ENCODE measurements at regions not wholly inside any gene's neighbourhood (a gene's known extent, or its start where the extent isn't known, plus 50 kb on each side); places are given as distances from the start of the nearest gene placed in this dataset.

DNA sequence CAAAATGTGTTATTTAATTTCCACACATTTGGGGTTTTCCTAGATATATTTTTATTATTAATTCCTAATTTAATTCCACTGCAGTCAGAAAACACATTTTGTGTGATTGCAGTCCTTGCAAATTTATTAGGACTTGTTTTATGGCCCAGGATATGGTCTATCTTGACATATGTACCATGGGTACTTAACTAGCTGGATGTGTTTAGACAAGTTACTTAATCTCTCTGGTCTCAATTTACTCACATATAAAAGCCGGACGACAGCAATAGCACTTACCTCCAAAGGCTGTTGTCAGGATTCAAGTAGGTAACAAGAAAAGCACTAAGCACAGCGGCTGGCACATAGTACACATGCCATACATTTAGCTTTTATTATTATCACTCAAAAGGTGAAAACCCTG is 118.2 kb upstream of the MSX2 start:
- in situ Hi-C loops (cut with HindIII; ENCODE audit: low sequenced_read_pairs): no loop called here

DNA sequence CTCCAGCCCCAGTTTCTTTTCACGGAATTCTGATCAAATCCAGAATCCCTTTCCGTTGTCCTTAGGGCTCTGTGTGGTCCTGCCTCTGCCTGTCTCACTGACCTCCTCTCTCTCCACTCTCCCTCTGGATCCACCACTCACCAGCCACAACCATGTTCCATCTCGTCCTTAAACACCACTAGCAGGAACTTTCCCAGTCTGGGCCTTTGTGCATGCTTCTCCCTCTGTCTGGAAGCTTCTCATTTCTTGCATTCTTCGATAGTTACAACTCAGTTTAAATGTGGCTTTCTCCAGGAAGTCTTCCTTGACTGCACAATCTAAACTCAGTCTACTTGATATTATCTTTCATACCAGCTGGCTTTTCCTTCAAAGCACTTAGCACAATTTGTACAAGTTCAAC is 117.7 kb upstream of the MSX2 start:
- in situ Hi-C loops (cut with HindIII; ENCODE audit: low sequenced_read_pairs): no loop called here

DNA sequence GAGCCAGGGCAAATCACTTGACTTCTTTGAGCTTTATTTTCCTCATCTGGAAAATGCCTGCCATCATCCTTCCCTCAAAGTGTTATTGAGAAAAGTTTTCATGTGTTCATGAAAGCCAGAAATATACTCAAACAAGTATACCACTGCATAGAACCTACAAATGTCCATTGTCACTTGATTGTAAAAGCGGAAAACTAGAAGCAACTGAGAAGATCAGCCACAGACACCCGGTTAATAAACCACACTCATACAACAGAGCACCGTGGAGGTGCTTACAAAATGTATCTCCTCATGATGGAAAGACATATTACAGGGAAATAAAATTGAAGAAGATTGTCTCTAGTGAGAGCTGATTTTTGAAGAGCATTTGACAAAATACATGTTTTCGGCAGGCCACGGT is 117.2 kb upstream of the MSX2 start:
- in situ Hi-C loops (cut with HindIII; ENCODE audit: low sequenced_read_pairs): no loop called here

DNA sequence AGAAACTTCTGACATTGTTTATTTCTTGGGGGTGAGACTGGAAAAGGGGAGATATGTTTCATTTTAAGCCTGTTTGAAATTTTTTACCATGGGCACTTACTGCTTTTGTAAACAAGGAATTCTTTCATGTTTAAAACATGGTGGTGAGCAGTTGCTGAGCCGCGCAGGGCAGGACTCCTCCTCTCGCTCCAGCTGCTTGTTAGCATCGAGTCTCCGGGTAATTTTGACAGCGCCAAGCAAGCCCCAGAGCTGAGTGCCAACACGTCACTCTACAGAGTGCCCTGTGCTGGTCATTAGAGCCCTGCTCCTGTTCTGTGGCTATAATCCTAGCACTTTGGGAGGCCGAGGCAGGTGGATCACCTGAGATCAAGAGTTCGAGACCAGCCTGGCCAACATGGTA is 116.5 kb upstream of the MSX2 start:
- in situ Hi-C loops (cut with HindIII; ENCODE audit: low sequenced_read_pairs): no loop called here

DNA sequence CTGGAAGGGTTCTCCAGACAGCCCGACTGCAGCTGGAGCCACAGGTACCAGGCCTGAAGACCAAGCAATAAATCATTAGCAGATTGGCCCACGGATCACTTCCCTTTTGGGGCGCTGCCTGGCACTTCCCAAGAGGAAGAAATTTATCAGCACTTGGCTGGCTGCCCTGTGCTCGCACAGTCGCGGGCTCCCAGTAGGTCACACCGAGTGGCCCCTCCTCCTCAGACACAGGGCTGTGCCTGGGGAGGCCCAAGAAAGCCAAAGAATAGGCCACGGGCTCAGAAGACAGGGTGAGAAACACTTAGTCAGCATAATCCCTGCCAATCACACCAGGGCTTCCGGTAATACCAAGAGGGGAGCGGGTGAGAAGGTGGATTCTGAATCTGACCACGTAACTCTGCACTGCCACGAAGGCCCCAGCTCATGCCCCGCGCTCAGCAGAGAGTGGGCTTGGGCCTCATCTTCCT is 115.7 kb upstream of the MSX2 start:
- in situ Hi-C loops (cut with HindIII; ENCODE audit: low sequenced_read_pairs): no loop called here

DNA sequence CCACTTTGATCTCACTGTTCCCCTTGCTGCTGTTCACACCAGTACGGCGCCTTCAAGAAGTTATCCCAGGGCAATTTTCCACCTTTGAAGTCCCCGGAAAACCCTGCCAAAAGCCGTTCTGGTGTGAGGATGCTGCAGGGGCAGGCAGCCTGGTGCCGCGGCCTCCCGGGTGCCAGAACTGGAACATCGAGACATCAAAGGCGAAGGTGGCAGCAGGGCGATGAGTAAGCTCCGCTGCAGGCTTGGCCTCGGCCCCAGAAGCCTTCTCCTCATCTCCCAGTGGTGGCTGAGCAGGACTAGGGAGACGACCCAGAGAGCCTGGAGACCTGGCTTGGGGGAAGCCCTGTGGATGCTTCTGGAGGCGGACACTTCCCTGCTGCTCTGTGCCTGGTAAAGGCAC is 115.3 kb upstream of the MSX2 start:
- in situ Hi-C loops (cut with HindIII; ENCODE audit: low sequenced_read_pairs): no loop called here

DNA sequence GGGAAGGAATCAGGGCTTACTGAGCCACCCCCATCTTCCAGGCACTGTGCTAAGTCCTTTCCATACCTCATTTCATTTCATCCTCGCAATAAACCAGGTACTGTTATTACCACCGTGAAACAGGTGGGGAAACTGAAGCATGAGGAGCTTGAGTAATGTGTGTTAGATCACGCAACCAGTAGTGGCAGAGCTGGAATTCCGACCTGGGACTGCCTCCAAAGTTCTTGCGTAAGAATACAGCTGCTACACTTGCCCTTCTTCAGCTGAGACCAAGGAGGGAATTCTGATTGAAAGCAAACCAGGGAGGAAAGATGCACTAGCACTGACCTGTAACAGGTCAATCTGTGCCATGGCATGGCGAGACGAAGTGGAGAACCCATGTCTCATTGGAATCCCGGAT is 113.4 kb upstream of the MSX2 start:
- in situ Hi-C loops (cut with HindIII; ENCODE audit: low sequenced_read_pairs): no loop called here

DNA sequence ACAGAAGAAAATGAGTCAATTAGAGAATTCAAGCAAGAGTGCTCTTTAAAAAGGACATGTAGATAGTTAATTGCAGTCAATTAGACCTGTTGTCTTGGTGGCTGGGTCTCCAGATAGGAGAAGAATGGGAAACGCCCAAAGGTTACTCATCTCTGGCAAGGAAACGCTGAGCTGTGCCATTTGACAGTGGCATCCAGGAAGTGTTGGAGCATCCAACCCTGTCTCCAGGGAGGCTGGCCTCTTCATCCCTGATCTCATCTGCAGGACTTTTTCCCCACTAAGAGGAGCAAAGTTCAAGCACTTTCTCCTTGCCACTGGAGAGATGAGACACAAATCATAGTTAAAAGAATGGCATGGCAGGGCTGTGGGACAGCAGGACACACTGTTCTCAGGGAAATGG is 111.7 kb upstream of the MSX2 start:
- in situ Hi-C loops (cut with HindIII; ENCODE audit: low sequenced_read_pairs): no loop called here

DNA sequence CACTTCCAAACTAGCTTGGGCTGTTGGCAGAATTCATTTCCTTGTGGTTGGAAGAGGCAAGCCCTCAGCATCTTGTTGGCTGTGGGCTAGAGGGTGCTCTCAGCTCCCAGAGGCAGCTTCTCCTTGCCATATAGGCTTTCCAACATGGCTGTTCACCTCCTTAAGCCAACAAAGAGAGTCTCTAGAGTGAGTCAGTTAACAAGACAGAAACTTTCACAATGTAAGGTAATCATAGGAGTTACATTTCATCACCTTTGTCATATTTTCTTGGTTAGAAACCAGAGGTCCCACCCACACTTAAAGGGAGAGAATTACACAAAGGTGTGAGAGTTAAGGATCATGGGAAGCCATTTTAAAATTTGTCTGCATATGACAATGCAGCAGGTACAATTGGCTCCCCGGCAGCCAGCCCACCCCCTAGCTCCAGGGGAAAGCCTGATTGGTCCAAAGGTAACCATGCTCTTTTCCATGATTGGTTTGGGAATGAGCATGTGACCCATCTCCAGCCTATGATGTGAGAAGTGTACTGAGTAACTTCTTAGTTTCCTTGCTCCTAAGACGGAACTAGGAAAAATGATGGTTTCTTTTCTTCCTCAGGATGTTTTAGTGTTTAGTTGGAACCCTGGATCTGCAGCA is 109.8 kb upstream of the MSX2 start:
- in situ Hi-C loops (cut with HindIII; ENCODE audit: low sequenced_read_pairs): no loop called here

DNA sequence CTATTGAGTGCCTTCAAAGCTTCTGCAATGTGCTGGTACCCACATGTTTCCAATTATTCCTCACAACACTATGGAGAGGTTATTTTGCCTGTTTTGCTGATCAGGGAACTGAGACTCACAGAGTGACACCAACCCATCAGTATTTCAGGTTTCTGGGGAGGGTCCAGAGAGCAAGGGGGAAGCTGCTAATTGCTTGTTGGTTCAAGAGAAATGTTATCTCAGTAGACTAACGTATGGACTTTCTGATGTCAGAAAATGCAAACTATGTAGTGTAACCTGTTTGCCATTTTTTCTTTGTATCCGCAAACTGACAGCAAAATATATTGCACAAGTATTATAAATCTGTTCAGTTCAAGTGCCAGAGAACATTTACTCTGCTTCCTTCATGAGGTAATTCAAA is 108.3 kb upstream of the MSX2 start:
- in situ Hi-C loops (cut with HindIII; ENCODE audit: low sequenced_read_pairs): no loop called here

DNA sequence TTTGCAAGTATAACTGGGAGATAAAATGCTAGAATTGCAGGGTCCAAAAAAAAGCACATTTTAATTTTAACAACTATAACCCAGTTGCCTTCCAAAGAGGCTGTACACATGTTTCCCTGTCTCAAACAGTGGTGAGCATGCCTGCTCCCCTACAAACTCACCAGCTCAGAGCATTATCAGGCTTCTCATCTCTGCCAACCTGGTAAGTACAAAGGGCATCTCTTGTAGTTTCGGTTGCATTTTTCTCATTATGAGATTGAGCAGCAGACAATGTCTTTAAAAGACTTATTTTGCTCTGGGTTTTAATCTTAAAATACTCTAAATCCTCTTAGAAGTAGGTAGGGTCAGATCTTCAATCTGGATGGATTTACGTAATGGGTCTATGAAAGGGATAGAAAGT is 107.1 kb upstream of the MSX2 start:
- in situ Hi-C loops (cut with HindIII; ENCODE audit: low sequenced_read_pairs): no loop called here

DNA sequence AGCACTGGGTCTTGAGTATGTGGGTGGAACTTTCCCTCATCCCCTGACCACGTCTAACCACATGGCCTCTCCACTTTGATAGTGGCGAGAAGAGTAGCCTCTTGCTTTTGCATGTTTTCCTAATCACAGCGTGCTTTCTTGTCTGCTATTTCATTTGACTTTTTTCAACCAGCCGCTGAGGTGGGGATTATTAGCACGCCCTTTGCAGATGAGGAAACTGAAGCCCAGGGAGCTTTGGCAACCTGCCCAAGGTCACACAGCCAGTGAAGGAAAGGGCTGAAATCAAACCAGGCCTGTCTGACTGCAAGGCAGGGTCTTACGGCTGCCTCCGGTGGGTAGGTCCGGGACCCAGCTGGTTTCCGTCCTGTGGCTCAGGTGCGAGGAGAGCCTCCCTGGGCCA is 106.5 kb upstream of the MSX2 start:
- in situ Hi-C loops (cut with HindIII; ENCODE audit: low sequenced_read_pairs): no loop called here

DNA sequence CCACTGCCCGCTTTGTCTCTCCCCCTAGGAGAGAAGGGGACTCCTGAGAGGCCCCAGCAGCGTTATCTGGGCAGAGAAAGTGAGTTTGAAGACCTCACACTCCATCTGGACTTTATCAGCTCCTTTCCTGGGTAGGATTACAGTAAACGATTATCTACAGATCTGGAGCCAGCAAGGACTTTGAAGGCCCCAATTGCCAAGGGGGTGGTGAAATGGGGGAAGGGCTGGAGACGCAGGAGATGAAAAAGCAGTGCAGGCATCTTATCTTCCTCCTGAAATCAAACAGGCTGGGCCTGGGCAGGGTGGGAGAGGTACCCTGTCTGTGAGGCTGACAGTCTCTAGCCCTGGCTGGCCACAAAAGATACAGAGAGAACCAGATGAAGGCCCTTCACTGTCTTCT is 105.8 kb upstream of the MSX2 start:
- in situ Hi-C loops (cut with HindIII; ENCODE audit: low sequenced_read_pairs): no loop called here

DNA sequence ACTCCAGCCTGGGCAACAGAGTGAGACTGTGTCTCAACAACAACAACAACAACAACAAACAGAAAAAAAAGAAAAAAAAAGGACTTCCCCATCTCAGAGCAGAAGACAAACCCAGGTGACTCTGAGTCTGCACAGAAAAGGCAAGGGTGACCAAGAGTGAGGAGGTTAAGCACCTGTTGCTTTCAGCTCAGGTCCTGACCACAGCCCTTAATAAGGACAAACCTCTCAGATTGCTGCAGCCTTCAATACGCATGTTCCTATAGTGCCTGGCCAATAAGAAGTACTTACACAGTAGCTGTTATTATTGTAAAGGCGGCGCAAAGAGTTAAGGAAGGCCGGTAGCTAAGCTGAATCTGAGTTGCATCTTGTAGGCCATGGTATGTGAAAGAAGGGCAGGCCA is 102.3 kb upstream of the MSX2 start:
- in situ Hi-C loops (cut with HindIII; ENCODE audit: low sequenced_read_pairs): no loop called here

DNA sequence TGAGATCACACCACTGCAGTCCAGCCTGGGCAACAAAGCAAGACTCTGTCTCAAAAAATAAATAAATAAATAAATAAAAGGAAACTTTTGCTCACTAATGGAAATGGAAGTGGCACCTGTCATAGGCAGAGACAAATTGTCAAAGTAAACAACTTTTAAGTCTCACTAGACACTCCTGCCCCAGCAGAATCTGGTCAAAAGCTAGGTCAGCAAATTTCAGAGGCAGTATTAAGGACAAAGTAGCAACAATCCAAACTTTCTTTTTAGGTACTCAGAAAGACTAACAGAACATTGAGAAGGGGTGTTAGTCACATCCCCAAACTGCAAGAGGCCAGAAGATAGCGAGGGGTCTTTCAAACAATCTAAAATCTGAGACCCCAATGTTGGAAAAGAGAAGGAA is 101.4 kb upstream of the MSX2 start:
- in situ Hi-C loops (cut with HindIII; ENCODE audit: low sequenced_read_pairs): no loop called here

DNA sequence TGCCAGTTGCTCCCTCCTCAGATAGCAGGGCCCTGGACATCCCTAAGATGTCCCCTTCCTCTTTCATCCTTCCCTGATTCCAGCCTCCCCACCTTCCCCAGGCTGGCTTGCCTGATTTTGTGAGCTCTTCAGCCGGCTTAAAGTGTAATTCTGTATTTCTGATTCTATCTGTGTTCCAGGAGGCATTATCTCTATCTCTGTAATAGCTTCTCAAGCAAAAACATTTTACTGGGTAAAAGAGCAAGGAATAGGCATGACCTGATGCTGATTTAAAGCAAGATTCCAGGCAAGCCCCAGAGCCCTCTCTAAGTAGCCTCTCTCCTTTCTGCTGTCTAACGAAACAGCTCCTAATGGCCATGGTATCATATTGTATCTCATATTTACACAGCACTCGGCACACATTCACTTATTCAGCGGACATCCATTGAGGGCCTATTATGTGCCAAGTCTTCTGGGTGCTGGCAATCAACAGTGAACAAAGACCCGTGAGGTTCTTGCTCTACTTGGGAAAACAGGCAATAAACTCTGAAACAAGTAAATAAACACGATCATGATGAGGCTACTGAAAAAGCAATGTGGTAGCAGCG is 100.9 kb upstream of the MSX2 start:
- in situ Hi-C loops (cut with HindIII; ENCODE audit: low sequenced_read_pairs): no loop called here

DNA sequence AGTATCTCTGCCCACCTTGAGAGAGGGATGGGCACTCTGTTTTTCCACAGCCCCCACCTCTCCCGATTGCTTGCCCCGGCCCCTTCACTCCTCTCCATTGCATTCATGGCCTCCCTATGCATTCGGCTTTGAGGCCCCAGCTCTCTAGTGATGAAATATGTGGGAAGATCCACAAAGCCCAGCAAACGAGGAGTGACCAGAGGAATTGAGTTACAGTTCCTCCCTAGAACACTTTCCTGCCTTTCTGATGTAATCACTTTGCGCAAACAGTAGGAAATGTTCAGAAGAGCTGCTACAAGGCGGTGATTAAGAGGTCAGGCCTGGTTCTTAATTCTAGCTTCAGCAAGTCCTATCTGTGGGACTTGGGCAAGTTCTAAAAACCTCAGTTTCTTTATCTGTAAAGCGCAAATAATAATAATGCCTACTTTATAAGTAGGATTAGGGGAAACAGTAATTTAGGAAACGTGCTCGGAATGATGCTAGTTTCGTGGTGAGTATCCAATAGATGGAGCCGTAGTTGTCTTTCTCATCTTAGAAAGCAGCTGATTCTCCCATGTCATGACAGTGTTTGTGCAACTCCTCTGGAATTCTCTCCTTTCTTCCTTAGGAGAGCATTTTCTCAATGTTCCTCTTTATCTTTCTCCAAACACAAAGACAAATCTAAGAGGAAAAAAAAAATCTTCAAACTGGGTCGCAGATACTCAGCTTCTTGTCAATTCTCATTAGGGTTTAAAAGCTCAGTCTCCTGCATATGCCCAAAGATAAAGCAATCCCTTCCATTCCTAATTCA is 99.5 kb upstream of the MSX2 start:
- in situ Hi-C loops (cut with HindIII; ENCODE audit: low sequenced_read_pairs): no loop called here

DNA sequence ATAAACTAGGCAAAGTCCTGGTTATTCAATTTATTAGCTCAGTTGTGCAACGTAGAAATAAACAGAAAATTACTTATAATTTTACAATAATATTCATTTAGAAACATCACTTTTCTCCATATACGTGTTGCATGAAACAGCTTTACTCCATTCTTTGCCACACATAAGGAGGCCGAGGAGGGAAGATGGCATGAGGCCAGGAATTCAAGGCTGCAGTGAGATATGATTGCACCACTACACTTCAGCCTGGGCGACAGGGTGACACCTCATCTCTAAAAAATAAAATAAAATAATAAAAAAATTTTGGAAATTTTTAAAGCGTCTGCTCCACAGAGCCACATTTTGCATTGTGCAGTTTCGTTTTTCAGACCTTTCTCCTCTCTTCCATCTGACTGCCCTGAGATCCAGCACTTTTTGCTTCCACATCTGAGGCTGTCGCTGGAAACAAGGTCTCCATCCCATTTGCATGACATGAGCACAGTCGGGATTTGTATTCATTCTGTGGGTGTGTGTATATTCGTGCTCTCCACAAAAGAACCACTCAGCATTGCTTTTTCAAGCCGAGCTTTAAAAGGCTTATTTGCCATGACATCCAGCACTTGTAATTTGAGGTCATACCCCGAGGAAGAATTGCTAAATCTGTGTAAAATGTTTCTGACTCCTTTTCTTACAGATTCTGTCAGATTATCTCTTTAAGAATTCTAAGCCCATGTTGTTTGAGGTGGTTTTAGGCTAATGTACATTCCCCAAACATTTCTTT is 98.6 kb upstream of the MSX2 start:
- in situ Hi-C loops (cut with HindIII; ENCODE audit: low sequenced_read_pairs): no loop called here

DNA sequence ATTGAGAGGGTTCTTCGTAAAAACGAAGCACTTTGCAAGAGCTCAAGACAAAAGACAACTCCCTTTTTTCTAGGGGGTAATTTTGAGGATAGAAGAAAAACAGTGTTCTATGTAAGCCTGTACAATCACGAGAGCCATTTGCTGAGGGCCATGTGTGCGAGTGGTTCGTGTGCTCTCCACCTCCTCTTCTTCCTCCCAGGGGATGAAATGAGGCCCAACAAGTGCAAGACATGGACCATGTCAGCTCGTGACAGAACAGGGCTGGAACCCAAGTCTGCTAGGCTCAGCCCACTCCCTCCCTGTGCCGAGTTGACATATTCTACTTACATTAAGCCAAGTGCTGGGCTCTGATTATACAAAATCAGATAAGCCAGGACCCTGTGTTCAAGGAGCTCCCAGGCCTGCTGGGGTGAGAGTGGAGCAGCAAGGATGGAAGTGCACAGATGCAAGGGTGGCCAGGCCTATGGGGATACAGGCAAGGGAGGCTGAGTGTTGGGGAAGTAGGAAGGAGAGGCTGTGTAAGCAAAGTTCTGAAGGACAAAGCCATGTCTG is 97.9 kb upstream of the MSX2 start:
- in situ Hi-C loops (cut with HindIII; ENCODE audit: low sequenced_read_pairs): no loop called here

DNA sequence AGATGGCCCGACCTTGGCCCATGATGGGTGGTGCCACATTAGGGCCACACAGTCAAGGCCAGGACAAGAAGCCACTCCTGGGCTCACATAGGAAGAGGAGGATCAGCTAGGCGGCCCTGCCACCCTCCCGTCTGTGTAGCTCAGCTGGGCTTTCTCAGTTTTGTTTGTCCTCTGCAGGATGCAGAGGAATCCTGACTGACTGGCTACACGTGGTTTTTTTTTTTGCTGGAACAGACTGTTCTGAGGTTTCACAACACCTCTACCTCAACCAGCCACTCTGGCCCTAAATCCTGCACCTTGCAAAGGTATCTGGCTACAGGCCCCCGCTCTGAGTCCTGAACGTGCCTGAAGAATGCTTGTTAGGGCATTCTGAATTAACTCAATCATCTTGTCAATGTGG is 88.3 kb upstream of the MSX2 start:
- in situ Hi-C loops (cut with HindIII; ENCODE audit: low sequenced_read_pairs): no loop called here

DNA sequence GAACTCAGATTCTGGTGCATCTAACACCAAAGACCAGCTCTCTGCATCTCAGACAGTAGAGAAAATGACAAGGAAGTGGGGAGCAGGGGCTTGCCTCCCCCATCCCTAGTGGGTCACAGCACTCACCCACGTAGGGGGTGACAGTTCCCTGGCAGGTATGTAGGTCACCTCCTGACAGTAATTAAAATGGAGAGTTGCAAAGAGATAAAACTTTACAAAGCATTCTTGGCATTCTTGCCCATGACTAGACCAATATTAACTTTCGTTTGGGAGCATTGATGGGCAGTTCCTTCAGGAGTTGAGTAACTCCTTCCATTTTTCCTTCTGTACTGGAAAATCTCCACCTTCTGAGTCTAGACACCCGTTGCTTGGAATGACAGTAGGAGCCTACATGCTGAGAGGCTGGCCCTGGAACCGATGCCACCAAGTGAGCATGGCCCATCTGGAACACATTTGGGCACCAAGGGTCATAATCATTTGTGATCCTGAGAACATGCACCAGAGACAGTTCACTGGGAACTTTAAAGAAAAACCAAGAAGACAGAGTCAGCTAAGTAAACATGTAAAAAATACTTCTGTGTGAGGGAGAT is 81.5 kb upstream of the MSX2 start:
- in situ Hi-C loops (cut with HindIII; ENCODE audit: low sequenced_read_pairs): no loop called here
